IPS-NIHi7 (cell line): ENCODE measurements at regions not wholly inside any gene's neighbourhood (a gene's known extent, or its start where the extent isn't known, plus 50 kb on each side); places are given as distances from the start of the nearest gene placed in this dataset.

Experiments used
- DNase-seq: peaks from one replicate; pipeline ENCODE4 v3.0.0; 2012; ENCODE audit warnings: mixed read lengths; ENCODE audit errors: extremely low spot score

- DNase-seq, result no peak
These were observed 51.9 kb upstream of the USP47 start for GRCh38 chr11:11789735-11790369.

- DNase-seq, result no peak
These were observed 53.6 kb upstream of the USP47 start for GRCh38 chr11:11788063-11788710.

- peak; percentile 72 for DNase-seq
These were observed 54.3 kb upstream of the USP47 start for GRCh38 chr11:11787305-11788062.

DNA sequence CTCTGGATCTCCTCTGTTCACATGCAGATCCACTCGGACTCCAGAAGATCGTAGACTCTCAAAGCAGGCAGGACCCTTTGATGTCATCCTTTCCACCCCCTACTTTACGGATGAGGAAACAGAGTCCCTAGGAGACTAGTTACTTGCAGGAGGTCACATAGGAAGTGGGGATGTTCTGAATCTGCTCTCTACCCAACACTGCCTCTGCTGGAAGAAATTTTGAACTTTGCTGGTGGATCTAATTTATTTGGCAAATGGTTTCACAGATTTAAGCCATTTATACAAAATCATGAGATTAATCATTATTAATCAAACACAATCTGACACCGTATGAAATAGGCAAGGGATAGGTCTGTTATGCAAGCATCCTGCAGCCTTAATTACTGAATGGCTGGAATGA is 55.0 kb upstream of the USP47 start:
- DNase-seq, result peak; percentile 35

GRCh38 chr11:11786234-11786633 is 55.5 kb upstream of the USP47 start:
- DNase-seq, result no peak

DNA sequence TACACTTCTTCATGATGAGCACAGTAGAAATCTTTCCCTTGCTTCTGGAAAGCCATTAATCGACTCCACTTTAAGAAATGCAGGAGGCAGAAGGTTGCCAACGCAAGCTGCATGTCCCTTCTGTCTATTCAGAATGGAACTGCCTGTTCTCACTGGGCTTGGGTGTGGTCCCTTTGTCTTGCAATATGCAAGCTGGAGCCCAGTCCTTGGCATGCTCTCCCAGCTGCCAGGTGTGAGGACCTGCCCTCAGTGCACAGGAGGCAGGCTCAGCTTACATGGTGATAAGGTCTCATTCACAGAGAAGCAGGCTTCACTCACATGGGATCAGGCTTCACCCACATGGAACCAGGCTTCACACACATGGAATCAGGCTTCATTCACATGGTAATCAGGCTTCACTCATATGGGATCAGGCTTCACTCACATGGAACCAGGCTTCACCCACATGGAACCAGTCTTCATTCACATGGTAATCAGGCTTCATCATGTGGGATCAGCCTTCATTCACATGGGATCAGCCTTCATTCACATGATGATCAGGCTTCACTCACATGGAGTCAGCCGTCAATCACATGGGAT is 59.2 kb upstream of the USP47 start:
- no peak for DNase-seq

- no peak for DNase-seq
These were observed 60.9 kb upstream of the USP47 start for GRCh38 chr11:11780858-11781257.

DNA sequence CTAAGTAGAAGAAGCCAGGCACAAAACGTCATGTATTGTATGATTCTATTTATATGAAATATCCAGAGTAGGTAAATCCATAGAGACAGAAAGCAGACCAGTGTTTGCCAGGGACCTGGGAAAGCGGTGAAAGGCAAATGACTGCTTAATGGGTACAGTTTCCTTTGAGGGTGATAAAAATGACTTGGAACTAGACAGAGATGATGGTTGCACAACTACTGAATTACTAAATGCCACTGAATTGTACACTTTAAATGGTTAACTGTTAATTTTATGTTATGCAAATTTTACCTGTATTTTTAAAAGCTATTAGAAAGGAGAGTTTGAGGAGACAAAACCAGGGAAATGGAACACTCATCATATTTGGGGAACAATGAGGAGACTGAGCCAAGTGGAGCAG is 61.8 kb upstream of the USP47 start:
- DNase-seq, result no peak

- no peak for DNase-seq
These were observed 63.9 kb upstream of the USP47 start for GRCh38 chr11:11777897-11778296.

DNA sequence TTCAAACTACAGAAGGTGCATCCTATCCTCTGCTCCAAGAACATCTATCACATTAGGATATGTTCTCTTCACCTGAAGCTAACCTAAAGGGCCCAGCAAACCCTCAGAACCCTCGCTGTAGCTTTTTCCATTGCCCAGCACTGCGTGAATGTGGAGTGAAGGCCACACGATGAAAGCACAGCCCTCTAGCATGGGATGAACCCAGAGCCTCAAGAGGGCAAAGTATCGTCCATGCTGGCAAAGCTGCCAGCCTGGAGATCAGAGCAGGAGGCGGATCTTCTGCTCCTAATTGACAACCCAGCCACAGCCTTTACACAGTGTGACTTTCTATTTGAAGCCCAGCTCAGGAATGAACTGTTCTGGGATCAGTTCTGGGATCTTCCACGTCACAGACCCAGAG is 65.1 kb upstream of the USP47 start:
- DNase-seq, result no peak

GRCh38 chr11:11774928-11775327 is 66.8 kb upstream of the USP47 start:
- no peak for DNase-seq

GRCh38 chr11:11772865-11773515 is 68.8 kb upstream of the USP47 start:
- no peak for DNase-seq

GRCh38 chr11:11770921-11771486 is 70.8 kb upstream of the USP47 start:
- no peak for DNase-seq

DNA sequence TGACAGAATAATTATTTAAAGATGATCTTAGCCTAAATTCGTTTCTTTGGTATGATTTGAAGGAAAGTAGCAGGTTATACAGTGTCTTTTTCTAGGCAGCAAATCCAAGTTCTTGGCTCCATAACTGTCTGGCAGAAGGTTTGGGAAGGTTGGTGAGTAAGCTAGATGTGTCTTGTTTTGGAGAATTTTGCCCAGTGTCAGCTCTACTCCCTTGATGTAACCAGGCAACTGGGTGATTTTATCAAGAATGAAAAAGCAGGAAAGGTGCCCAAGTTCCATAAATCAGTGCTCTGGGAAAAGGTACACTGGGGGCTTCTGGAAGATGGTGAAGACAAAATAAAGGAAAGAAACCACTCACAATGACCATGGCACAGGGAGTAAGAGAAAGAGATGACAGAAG is 71.5 kb upstream of the USP47 start:
- no peak for DNase-seq

- DNase-seq, result no peak
These were observed 72.0 kb upstream of the USP47 start for GRCh38 chr11:11769782-11770181.

DNA sequence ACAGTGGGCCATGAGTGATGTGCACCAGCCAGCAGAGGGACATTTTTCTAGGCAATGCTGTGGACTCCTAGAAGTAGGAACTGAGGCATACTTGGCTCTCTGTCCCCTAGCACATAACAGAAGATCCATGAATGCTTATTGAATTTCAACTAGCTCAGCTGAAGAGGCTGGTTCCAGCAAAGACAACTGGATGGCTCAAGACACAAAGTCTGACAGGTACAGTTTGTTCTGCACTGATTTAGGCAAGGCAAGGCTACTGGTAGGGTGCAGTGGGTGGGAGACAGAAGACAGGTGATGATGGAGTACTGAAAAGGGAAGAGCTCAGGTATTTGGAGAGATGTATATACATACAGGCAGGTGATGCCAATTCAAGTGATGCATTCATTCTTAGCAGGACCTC is 72.4 kb upstream of the USP47 start:
- no peak for DNase-seq

DNA sequence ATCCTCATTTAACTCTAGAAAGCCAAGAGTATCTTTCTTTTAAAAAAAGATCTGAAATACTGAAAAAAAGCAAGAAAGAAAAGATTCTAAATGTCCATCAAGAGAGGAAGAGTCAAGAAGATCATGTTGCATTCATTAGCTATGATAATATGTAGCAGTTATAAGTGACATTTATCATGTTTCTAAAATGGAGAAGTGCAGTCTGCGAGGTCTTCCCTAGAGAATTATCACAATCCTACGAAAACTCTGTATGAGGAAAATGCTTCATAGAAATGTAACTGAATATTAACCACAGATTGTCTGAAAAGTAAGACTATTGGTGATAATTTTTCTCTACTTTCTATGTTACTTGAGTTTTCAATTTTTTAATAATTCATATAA is 77.4 kb upstream of the USP47 start:
- DNase-seq, result no peak

DNA sequence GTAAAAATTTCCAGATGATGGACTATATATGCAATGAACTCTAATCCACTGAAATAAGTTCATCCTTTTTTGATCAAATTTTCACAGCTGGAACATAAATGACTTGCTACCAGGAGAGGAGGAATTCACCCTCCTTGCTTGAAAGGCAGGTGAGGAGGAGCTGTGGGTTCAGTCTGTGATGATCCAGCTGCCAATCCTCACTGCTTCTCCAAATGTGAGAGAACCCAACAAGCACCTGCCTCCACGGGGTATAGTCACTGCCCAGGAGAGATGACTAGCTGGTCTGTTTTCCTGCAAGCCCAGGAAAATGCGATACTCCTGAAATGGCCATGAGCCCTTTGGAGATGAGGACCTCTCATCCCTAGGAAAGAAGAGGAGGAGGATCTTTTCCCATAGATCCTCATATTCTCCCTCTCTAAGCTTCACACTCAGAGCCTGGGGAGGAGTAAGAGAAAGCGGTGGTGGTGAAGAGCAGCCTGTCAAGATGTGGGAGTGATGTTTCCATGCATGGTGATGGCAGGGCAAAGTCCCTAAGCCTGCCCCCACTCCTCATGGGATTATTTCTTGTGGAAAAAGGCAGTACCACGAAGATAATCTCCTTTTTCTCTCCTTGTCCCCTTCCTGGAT is 77.9 kb upstream of the USP47 start:
- DNase-seq, result no peak

DNA sequence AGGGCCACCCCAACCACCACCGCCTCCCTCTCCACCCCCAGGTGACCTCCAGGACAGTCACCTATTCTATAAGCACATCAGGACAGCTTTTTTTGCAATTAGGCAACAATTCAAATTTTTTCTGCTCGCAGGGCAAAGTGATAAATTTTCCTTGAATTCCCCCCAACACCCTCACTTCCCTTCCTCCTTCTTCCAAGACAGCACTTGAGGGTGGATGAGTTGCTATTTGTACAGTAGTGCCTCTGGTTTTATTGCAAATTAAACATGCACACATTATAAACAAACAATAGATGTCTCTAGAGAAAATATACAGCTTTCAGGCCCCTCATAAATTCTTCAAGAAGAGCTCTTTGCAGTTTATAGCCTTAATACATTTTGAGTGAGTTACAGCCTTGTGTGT is 80.9 kb upstream of the USP47 start:
- no peak for DNase-seq

DNA sequence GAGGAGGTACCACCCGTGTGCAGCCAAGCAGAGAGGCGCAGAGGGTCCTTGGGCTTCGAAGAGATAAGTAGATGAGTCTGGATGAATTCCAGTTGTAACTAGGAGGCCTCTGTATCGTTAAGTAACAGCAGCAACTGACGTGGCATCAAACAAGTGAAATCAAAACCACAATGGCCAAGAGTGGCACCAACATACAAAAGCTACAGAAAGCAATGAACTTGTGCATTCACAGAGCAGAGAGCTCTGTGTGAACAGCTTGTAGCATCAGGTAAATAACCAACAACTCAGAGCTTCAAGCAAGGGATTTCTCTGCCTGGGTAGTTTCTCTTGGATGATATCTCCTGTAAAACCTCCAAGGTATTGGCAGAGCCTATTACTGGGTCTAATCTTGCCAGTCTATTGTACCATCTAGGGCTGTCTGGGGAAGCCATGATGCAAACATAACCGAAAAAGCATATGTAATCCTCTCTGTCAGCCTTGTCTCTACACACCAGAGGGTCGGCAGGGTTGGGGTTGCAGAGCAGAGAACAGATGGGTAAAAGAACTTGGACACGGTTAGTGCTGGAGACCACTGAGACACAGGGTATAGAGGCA is 83.1 kb upstream of the USP47 start:
- no peak for DNase-seq

DNA sequence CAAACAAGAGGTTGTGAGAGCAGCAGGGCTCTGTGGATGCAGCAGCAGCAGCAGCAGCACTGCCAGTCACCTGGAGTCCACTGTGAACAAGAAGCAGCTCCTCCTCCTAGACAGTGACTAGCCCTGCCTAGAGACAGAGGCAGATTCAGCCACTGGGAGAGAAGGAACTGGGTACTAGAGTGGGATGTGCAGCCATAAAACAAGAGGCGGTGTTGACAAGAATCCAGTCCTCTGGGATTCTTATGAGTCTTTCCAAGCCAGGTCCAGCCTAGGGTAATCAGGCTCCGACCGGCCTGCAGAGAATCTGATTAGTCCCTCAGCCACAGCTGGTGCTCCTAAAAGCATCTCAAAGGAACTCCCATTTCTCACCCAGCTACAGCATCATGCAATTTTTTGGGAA is 83.9 kb upstream of the USP47 start:
- no peak for DNase-seq
